Loucy (cell line): ENCODE measurements at regions not wholly inside any gene's neighbourhood (a gene's known extent, or its start where the extent isn't known, plus 50 kb on each side); places are given as distances from the start of the nearest gene placed in this dataset.

Source experiments
- H2AFZ ChIP-seq: fragments of 200-600 bp; sonication (generic); 2 replicates; pipeline ENCODE4 v1.6.0; 2016; ENCODE audit warnings: antibody characterized with exemption, mild to moderate bottlenecking, low read length, moderate library complexity
- H3F3A ChIP-seq: fragments of 200-600 bp; 2 replicates; pipeline ENCODE4 v1.6.0; 2016; ENCODE audit warnings: antibody characterized with exemption, low read depth, mild to moderate bottlenecking
- H3K27me3 ChIP-seq: fragments of 200-600 bp; sonication (generic); 2 replicates; pipeline ENCODE4 v1.6.1; 2014; ENCODE audit warnings: low read length, mild to moderate bottlenecking; ENCODE audit not compliant: insufficient read depth, poor library complexity, severe bottlenecking
- H3K36me3 ChIP-seq: fragments of 200-600 bp; sonication (generic); 2 replicates; pipeline ENCODE4 v1.6.1; 2016; ENCODE audit warnings: low read length; ENCODE audit not compliant: insufficient read depth
- H3K4me1 ChIP-seq: fragments of 200-600 bp; sonication (generic); 2 replicates; pipeline ENCODE4 v1.5.1; 2014; ENCODE audit warnings: low read length, mild to moderate bottlenecking; ENCODE audit not compliant: insufficient read depth, poor library complexity, severe bottlenecking
- H3K4me2 ChIP-seq: fragments of 200-600 bp; sonication (generic); 2 replicates; pipeline ENCODE4 v1.6.0; 2014; ENCODE audit warnings: antibody characterized with exemption, low read length, low read depth, mild to moderate bottlenecking; ENCODE audit not compliant: poor library complexity, severe bottlenecking
- H3K4me3 ChIP-seq: fragments of 200-600 bp; sonication (generic); 2 replicates; pipeline ENCODE4 v1.5.1; 2014; ENCODE audit warnings: low read length, mild to moderate bottlenecking, mixed read lengths; ENCODE audit not compliant: poor library complexity, severe bottlenecking
- H3K79me2 ChIP-seq: fragments of 200-600 bp; sonication (generic); 2 replicates; pipeline ENCODE4 v1.6.1; 2014; ENCODE audit warnings: low read length; ENCODE audit not compliant: insufficient read depth
- H3K9ac ChIP-seq: fragments of 200-600 bp; sonication (generic); 2 replicates; pipeline ENCODE4 v1.6.0; 2014; ENCODE audit warnings: mild to moderate bottlenecking, low read depth, low read length, moderate library complexity; ENCODE audit not compliant: poor library complexity, severe bottlenecking
- H3K9me2 ChIP-seq: fragments of 200-600 bp; sonication (generic); replicated peaks from 2 replicates; pipeline ENCODE4 v1.6.1; 2016; ENCODE audit warnings: low read depth, low read length, mixed read lengths
- H3K9me3 ChIP-seq: fragments of 200-600 bp; sonication (generic); 2 replicates; pipeline ENCODE4 v1.6.1; 2014; ENCODE audit warnings: mild to moderate bottlenecking, antibody characterized with exemption, low read length, low read depth; ENCODE audit not compliant: insufficient read depth
- H4K20me1 ChIP-seq: fragments of 200-600 bp; sonication (generic); 2 replicates; pipeline ENCODE4 v1.6.0; 2014; ENCODE audit warnings: antibody characterized with exemption, low read length, mild to moderate bottlenecking; ENCODE audit not compliant: insufficient read depth, poor library complexity, severe bottlenecking
- CTCF ChIP-seq: fragments of 200-600 bp; sonication (generic); conservative IDR thresholded peaks from 2 replicates; pipeline ENCODE4 v1.5.1; 2014; ENCODE audit warnings: mild to moderate bottlenecking, antibody characterized with exemption, low read length
- EZH2phosphoT487 ChIP-seq: fragments of 200-600 bp; IDR thresholded peaks from 2 replicates; pipeline ENCODE4 v1.6.1; 2018; ENCODE audit warnings: antibody characterized with exemption, mild to moderate bottlenecking, moderate library complexity, borderline replicate concordance

DNA sequence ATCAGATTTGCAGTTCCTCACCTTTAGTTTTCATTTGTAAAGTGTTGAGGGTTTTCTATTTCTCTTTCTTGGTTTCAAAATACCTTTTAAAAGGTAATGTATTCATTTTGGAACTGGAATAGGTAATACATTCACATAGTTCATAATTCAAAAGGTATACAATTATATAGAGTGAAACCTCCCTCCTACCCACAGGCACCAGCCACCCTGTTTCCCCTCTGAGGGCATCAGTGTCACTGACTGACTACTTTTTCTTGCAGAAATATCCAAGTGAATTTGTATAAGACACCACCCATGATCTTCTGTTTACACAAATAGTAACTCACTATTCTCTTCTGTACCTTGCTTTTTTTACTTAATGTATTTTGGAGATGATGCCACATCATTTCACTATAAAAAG lies 139.6 kb upstream of the EGLN3 start:
- H3K4me3 ChIP-seq = no peak overlapping the region
- H3K4me2 ChIP-seq = no peak overlapping the region
- TF ChIP-seq CTCF (no peak), EZH2phosphoT487 (no peak)
- no peaks in the 10 kb centered on the region for H3K79me2 ChIP-seq
- H3K9ac ChIP-seq = no peak overlapping the region
- no peaks in the 10 kb centered on the region for H3K27me3 ChIP-seq
- H3K4me1 ChIP-seq = no peaks in the 10 kb centered on the region
- H2AFZ ChIP-seq = no peak overlapping the region
- H3K36me3 ChIP-seq = no peaks in the 10 kb centered on the region
- no peaks in the 10 kb centered on the region for H4K20me1 ChIP-seq
- H3F3A ChIP-seq = no peaks in the 10 kb centered on the region
- H3K9me2 ChIP-seq = no peaks in the 10 kb centered on the region
- no peaks in the 10 kb centered on the region for H3K9me3 ChIP-seq

GRCh38 chr14:34088914-34089313 lies 138.0 kb upstream of the EGLN3 start:
- no peaks in the 10 kb centered on the region for H3K4me1 ChIP-seq
- no peaks in the 10 kb centered on the region for H3K9me3 ChIP-seq
- H3K36me3 ChIP-seq = no peaks in the 10 kb centered on the region
- H3K79me2 ChIP-seq = no peaks in the 10 kb centered on the region
- H3K27me3 ChIP-seq = no peaks in the 10 kb centered on the region
- no peak overlapping the region for H3K4me3 ChIP-seq
- no peaks in the 10 kb centered on the region for H3K9me2 ChIP-seq
- TF ChIP-seq CTCF (no peak), EZH2phosphoT487 (no peak)
- H3K9ac ChIP-seq = no peak overlapping the region
- no peak overlapping the region for H3K4me2 ChIP-seq
- H2AFZ ChIP-seq = no peak overlapping the region
- no peaks in the 10 kb centered on the region for H4K20me1 ChIP-seq
- no peaks in the 10 kb centered on the region for H3F3A ChIP-seq

- H2AFZ ChIP-seq = no peak overlapping the region
- no peak for TF ChIP-seq CTCF
- TF ChIP-seq EZH2phosphoT487 = no peak
- no peaks in the 10 kb centered on the region for H3K9me3 ChIP-seq
- H3K36me3 ChIP-seq = no peaks in the 10 kb centered on the region
- no peak overlapping the region for H3K4me2 ChIP-seq
- no peaks in the 10 kb centered on the region for H3F3A ChIP-seq
- H4K20me1 ChIP-seq = no peaks in the 10 kb centered on the region
- H3K4me1 ChIP-seq = no peaks in the 10 kb centered on the region
- no peak overlapping the region for H3K4me3 ChIP-seq
- H3K27me3 ChIP-seq = no peaks in the 10 kb centered on the region
- H3K79me2 ChIP-seq = no peaks in the 10 kb centered on the region
- H3K9ac ChIP-seq = no peak overlapping the region
- no peaks in the 10 kb centered on the region for H3K9me2 ChIP-seq
Measured at GRCh38 chr14:34087571-34087970, 136.7 kb upstream of the EGLN3 start.
